Liver (tissue), 3 donors: ENCODE measurements at regions not wholly inside any gene's neighbourhood (a gene's known extent, or its start where the extent isn't known, plus 50 kb on each side); places are given as distances from the start of the nearest gene placed in this dataset.

Source experiments
- ATF3 ChIP-seq: IDR thresholded peaks from 2 replicates; pipeline ENCODE4 v1.6.1; 2016; ENCODE audit warnings: antibody characterized with exemption
- CTCF ChIP-seq: fragments of 150-350 bp; IDR thresholded peaks from 2 replicates; pipeline ENCODE4 v1.5.1; 2017; ENCODE audit warnings: improper control_type of control experiment, low read depth, low read length; ENCODE audit not compliant: missing input control
- JUND ChIP-seq, 2 donors: IDR thresholded peaks; 2 replicates each; pipeline ENCODE4 v1.6.1; 2016; ENCODE audit warnings: antibody characterized with exemption in 2 of 2
- MAX ChIP-seq: IDR thresholded peaks from 2 replicates; pipeline ENCODE4 v1.6.1; 2016; ENCODE audit warnings: antibody characterized with exemption
- NR2F2 ChIP-seq: IDR thresholded peaks from 2 replicates; pipeline ENCODE4 v1.6.1; 2016; ENCODE audit warnings: antibody characterized with exemption
- REST ChIP-seq: IDR thresholded peaks from 2 replicates; pipeline ENCODE4 v1.6.1; 2016; ENCODE audit warnings: antibody characterized with exemption, mild to moderate bottlenecking
- SP1 ChIP-seq: IDR thresholded peaks from 2 replicates; pipeline ENCODE4 v1.6.1; 2018; ENCODE audit warnings: antibody characterized with exemption, mild to moderate bottlenecking
- TAF1 ChIP-seq: conservative IDR thresholded peaks from 2 replicates; pipeline ENCODE4 v1.6.1; 2016; ENCODE audit warnings: antibody characterized with exemption, mild to moderate bottlenecking
- ZBTB33 ChIP-seq: IDR thresholded peaks from 2 replicates; pipeline ENCODE4 v1.6.1; 2016; ENCODE audit warnings: antibody characterized with exemption
- donor health status: healthy.
- donor health status: healthy.

- TF ChIP-seq CTCF (no peak), JUND (IDR thresholded peaks at IDR 0.05) (no peak), ZBTB33 (no peak), ATF3 (no peak), NR2F2 (no peak), MAX (no peak), SP1 (no peak), REST (no peak), TAF1 (no peak)
Measured at GRCh38 chr3:55159711-55160110, 231.9 kb upstream of the LRTM1 start.
